NT2/D1 (cell line): ENCODE measurements at regions not wholly inside any gene's neighbourhood (a gene's known extent, or its start where the extent isn't known, plus 50 kb on each side); places are given as distances from the start of the nearest gene placed in this dataset.

Experiments
- SUZ12 ChIP-seq: IDR thresholded peaks from 2 replicates; pipeline ENCODE4 v1.6.1; 2011; ENCODE audit not compliant: insufficient read length, insufficient read depth; ENCODE audit errors: extremely low read depth
- YY1 ChIP-seq: IDR thresholded peaks from 2 replicates; pipeline ENCODE4 v1.6.1; 2011; ENCODE audit not compliant: insufficient read length, insufficient read depth
- ZNF274 ChIP-seq: IDR thresholded peaks from 2 replicates; pipeline ENCODE4 v1.6.1; 2011; ENCODE audit warnings: mild to moderate bottlenecking, low read depth, low read length

DNA sequence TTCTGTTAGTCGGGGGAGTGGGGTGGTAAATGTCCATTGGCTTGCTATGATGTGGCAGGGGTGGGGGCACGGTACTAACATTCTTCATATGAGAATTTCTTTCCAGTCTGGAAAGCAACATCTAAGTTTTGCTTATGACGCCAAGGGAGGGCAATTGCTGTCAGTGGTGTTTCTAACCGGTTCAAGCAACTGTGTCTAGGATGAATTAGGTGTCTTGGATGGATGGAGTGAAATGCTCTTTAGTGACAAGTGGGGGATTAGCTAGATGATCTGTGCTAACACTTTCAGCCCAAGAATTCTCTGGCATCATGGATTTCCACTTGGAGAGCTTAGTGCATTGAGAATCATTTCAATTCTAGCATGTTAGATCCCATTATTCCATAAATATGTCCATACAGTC, 262.6 kb upstream of the SORL1-AS1 start:
- TF ChIP-seq ZNF274 (no peak), YY1 (no peak), SUZ12 (no peak)
